Body of pancreas (tissue), 4 donors: ENCODE measurements at regions not wholly inside any gene's neighbourhood (a gene's known extent, or its start where the extent isn't known, plus 50 kb on each side); places are given as distances from the start of the nearest gene placed in this dataset.

Experiments
- POLR2A ChIP-seq, 3 donors: fragments of 450-650 bp; IDR thresholded peaks; one replicate each; pipeline ENCODE4 v1.6.1; 2016; ENCODE audit warnings: antibody characterized with exemption in 3 of 3, mild to moderate bottlenecking in 2 of 3
- TF ChIP-seq, protein P1 (sequence below), 7 experiments: fragments of 450-650 bp in 4 of 7; fragments of 200-600 bp in 3 of 7; sonication (generic) in 3 of 7; IDR thresholded peaks; one replicate each; pipeline ENCODE4 v1.5.1; 2016 to 2019; ENCODE audit warnings: antibody characterized with exemption in 7 of 7

DNA sequence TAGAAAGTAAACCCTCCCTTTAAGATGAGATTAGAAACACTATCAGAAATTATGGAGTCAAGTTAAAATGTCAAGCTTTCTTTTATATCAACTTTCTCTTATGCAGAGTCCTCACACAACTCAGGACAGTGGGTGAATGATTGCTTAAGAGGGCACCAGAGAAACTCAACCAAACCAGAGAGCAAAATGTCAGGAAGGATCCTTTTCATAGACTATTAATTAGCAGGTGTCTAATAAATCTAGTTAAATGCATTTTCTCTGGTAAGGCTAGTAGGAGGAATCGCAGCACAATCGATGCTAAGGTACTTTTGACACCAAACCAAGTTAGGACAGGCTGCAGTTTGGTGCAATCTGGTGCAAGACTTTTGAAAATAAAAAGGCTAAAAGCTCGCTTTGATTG, 614.7 kb upstream of the FOXG1 start:
- TF ChIP-seq, protein P1, sequence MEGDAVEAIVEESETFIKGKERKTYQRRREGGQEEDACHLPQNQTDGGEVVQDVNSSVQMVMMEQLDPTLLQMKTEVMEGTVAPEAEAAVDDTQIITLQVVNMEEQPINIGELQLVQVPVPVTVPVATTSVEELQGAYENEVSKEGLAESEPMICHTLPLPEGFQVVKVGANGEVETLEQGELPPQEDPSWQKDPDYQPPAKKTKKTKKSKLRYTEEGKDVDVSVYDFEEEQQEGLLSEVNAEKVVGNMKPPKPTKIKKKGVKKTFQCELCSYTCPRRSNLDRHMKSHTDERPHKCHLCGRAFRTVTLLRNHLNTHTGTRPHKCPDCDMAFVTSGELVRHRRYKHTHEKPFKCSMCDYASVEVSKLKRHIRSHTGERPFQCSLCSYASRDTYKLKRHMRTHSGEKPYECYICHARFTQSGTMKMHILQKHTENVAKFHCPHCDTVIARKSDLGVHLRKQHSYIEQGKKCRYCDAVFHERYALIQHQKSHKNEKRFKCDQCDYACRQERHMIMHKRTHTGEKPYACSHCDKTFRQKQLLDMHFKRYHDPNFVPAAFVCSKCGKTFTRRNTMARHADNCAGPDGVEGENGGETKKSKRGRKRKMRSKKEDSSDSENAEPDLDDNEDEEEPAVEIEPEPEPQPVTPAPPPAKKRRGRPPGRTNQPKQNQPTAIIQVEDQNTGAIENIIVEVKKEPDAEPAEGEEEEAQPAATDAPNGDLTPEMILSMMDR (IDR thresholded peaks at IDR 0.05) = no peak
- no peak for TF ChIP-seq POLR2A (IDR thresholded peaks at IDR 0.05)
